ENCODE measurements at regions not wholly inside any gene's neighbourhood (a gene's known extent, or its start where the extent isn't known, plus 50 kb on each side); places are given as distances from the start of the nearest gene placed in this dataset.

DNA sequence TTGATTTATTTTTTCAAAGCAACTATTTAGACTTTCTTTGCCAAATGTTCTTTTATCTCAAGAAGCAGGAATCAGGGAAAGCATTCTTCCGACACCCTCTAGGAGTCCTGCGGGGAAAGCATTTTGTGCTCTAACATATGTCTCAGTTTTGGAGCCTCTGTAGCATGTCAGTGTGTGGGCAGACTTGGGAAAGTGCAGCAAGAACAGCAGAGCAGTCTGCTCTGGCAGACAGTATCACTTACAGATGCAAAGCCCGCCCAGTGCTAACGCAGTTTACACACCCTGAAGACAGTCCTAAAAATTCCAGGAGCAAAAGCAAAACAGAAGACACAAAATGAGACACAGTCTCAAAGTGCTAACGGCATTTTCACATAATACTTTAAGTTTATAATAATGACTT lies 393.5 kb downstream of the KLF12 start:
- DNase-seq (ENCODE audit: low spot score), result no peak
- no peak for TF ChIP-seq CTCF (IDR thresholded peaks at IDR 0.05; ENCODE audit: borderline replicate concordance, control extremely low read depth, extremely low read depth, insufficient read depth, missing control alignments)
- in situ Hi-C loops (cut with MboI; ENCODE audit: low sequenced_read_pairs, unreplicated experiment), result no loop called here

- no peak for TF ChIP-seq CTCF (IDR thresholded peaks at IDR 0.05; ENCODE audit: borderline replicate concordance, control extremely low read depth, extremely low read depth, insufficient read depth, missing control alignments)
- in situ Hi-C loops (cut with MboI; ENCODE audit: low sequenced_read_pairs, unreplicated experiment), result no loop called here
- no peak for DNase-seq (ENCODE audit: low spot score)
Measured at GRCh38 chr13:73739394-73739793, 394.8 kb downstream of the KLF12 start.

DNA sequence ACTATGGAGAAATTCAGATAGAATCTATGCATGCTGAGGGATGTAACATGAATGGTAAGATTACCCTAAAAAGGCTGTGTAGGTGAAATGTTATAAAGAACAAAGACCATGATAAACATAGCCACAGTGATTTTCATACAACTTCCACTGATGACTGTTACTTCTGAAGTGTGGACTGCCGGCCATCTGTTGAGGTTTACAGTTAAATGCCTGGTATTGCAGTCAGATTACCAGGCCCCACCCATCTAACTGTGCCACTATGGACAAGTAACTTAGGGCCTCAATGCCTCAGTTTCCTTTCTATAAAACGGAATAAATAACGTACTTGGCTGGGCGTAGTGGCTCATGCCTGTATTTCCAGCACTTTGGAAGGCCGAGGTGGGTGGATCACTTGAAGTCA lies 395.6 kb downstream of the KLF12 start:
- no peak for TF ChIP-seq CTCF (IDR thresholded peaks at IDR 0.05; ENCODE audit: borderline replicate concordance, control extremely low read depth, extremely low read depth, insufficient read depth, missing control alignments)
- in situ Hi-C loops (cut with MboI; ENCODE audit: low sequenced_read_pairs, unreplicated experiment), result no loop called here
- DNase-seq (ENCODE audit: low spot score), result no peak

GRCh38 chr13:73737214-73737613 lies 397.0 kb downstream of the KLF12 start:
- no peak for DNase-seq (ENCODE audit: low spot score)
- in situ Hi-C loops (cut with MboI; ENCODE audit: low sequenced_read_pairs, unreplicated experiment), result no loop called here
- no peak for TF ChIP-seq CTCF (IDR thresholded peaks at IDR 0.05; ENCODE audit: borderline replicate concordance, control extremely low read depth, extremely low read depth, insufficient read depth, missing control alignments)

GRCh38 chr13:73733706-73734105 lies 400.5 kb downstream of the KLF12 start:
- in situ Hi-C loops (cut with MboI; ENCODE audit: low sequenced_read_pairs, unreplicated experiment), result no loop called here

GRCh38 chr13:73732350-73732749 lies 401.9 kb downstream of the KLF12 start:
- TF ChIP-seq CTCF (IDR thresholded peaks at IDR 0.05; ENCODE audit: borderline replicate concordance, control extremely low read depth, extremely low read depth, insufficient read depth, missing control alignments), result no peak
- in situ Hi-C loops (cut with MboI; ENCODE audit: low sequenced_read_pairs, unreplicated experiment), result no loop called here
- no peak for DNase-seq (ENCODE audit: low spot score)

More at GRCh38 chr13:73733706-73734105, 400.5 kb downstream of the KLF12 start:
- DNase-seq (ENCODE audit: low spot score), result no peak
- TF ChIP-seq CTCF (IDR thresholded peaks at IDR 0.05; ENCODE audit: borderline replicate concordance, control extremely low read depth, extremely low read depth, insufficient read depth, missing control alignments), result no peak

DNA sequence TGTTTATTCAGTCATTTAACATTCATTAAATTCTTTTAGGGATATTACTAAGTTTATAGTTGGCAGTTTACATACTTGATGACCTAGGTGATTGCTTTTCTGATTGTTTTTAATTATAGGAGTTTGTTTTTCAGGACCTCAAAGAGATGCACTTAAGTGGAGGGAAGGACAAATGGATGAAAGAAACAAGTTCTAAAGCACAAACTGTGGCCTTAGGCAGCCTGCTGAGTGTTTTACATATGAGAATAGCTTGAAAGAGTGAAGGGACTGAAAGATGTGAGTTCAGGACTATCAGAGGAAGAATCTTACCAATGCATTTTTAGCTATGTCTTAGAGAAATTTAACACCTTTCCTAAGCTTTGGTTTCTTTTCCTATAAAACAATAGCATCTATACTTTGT lies 402.6 kb downstream of the KLF12 start:
- TF ChIP-seq CTCF (IDR thresholded peaks at IDR 0.05; ENCODE audit: borderline replicate concordance, control extremely low read depth, extremely low read depth, insufficient read depth, missing control alignments), result no peak
- DNase-seq (ENCODE audit: low spot score), result no peak
- in situ Hi-C loops (cut with MboI; ENCODE audit: low sequenced_read_pairs, unreplicated experiment), result no loop called here
